Superior temporal gyrus (tissue), 1 donor: ENCODE measurements at regions not wholly inside any gene's neighbourhood (a gene's known extent, or its start where the extent isn't known, plus 50 kb on each side); places are given as distances from the start of the nearest gene placed in this dataset.
"Not testable (repeated sequence)": the region's sequence is repeated elsewhere in the genome, so short reads cannot be mapped to it uniquely, and the experiment has no call there.

Experiments used
- DNase-seq: peaks from one replicate; pipeline ENCODE4 v3.0.0-alpha.2; 2016; ENCODE audit errors: extremely low spot score

DNA sequence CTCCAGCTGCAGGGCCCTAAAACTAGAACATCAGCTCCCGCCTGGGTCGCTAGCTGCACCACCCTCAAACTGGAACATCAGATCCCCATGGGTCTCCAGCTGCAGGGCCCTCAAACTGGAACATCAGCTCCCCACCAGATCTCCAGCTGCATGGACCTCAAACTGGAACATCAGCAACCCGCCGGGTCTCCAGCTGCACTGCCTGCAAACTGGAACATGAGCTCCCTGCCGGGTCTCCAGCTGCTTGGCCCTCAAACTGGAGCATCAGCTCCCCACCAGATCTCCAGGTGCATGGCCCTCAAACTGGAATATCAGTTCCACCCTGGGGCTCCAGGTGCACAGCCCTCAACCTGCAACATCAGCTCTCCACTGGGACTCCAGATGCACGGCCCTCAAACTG is 82.7 kb downstream of the TFRC start:
- not testable (repeated sequence) for DNase-seq

DNA sequence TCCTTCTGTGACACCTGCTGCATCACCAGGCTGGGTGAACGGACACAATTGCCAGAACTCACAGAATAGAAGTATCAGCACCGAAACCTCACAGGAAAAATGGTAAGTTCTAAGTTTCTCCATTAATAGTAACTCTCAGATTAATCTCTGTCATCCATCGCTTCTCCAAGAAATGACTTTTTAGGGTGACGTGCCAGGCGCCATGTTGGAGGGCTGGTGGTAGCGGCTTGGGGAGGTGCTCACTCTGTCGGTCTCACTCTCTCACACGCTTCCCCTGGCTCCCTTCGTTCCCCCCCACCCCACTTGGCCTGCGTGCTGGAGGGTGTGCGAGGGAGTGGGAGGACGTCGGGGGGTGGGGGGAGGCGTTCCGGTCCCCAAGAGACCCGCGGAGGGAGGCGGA is 85.6 kb downstream of the TFRC start:
- not testable (repeated sequence) for DNase-seq

DNA sequence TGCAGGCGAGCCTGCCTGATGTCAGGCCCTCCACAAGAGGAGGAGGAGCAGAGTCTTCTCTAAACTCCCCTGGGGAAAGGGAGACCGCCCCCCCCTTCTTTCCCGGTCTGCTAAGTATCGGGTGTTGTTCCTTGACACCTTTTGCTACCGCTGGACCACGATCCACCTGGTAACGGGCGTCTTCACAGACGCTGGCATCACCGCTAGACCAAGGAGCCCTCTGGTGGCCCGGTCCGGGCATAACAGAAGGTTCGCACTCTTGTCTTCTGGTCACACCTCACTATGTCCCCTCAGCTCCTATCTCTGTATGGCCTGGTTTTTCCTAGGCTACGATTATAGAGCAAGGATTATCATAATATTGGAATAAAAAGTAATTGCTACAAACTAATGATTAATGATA is 86.0 kb upstream of the TNK2 start:
- DNase-seq = peak; percentile 29

DNA sequence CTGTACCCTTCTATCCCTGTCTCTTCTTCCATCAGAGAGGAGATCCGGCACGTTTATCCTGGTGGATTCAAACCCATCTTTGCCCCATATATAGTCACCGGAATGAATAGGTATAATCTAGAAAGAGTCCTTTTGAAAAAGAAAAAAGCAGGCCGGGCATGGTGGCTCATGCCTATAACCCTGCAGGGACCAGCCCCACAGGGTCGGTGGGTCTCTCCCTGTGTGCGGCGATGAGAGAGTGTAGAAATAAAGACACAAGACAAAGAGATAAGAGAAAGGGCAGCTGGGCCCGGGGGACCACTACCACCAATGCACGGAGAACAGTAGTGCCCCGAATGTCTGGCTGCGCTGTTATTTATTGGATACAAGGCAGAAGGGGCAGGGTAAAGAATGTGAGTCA is 85.3 kb upstream of the TNK2 start:
- not testable (repeated sequence) for DNase-seq

DNA sequence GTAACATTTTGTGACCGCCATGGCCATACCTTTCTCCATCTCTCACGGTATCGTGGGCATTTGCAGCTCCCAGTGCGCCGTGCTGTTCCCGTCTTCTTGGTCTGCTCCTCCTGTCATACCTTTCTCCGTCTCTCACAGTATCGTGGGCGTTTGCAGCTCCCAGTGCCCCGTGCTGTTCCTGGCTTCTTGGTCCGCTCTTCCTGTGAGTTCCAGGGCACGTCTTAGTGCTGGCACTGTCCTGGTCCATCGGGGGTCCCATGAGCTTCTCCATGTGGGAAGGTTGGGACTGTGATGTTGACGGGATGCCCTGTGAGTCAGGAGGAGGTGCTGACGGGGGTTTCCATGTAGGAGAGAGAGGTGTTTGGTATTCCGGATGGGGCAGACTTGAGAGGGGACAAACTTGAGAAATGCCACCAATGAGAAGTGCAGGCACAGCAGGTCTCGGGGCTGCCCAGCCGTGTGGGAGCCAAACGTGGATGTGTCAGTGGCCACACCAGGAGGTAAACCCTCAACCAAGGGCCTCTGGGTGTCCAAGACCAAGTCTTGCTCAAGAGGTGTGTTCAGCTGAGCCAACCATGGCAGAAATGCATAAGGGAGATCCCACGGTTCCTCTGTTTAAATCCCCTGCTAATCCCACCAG is 84.7 kb upstream of the TNK2 start:
- DNase-seq = not testable (repeated sequence)

DNA sequence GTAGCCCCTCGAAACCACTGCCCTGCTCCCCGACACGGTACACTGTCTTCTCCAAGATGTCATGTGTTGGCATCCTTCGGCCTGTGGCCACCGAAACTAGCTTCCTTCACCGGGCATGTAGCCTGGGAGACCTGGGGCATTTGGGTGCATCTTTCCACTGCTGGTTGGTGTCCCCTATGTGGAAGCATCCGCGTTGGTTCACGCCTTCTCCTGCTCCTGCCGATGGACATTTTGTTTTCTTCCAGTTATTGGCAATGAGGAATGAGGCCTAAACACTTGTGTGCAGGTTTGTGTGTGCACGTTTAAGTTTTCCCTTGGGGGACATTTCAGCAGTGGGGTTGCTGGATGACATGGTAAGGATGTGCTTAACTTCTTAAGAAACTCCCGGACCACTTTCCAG is 83.6 kb upstream of the TNK2 start:
- not testable (repeated sequence) for DNase-seq

DNA sequence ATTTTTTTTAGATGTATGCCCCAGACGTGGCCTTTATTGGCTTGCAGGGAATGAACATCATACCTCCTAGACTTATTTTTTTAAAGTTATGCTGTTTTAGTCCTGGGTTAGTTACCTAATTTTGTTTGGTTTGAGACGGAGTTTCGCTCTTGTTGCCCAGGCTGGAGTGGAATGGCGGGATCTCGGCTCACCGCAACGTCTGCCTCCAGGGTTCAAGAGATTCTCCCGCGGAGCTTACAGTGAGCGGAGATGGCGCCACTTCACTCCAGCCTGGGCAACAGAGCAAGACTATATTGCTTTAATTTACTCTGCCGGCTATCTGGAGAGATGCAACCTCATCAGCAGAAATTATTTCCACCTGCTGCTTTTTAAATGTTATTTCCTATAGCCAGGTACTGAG is 82.9 kb upstream of the TNK2 start:
- not testable (repeated sequence) for DNase-seq

DNA sequence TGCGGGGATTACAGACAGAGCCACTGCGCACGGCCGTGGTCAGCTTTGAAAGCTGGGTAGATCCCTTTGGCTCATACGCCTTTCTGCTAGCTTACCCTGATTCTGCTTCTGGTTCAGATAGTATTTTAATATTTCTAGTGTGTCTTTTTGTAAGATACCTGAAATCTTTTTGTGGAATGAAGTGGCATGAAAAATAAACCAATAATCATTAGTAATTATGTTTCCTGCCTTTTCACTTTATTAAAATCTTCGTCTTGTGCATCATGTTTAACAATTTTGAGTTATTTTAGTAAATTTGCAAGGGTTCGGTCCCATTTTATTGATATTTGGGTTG is 82.5 kb upstream of the TNK2 start:
- DNase-seq = not testable (repeated sequence)

DNA sequence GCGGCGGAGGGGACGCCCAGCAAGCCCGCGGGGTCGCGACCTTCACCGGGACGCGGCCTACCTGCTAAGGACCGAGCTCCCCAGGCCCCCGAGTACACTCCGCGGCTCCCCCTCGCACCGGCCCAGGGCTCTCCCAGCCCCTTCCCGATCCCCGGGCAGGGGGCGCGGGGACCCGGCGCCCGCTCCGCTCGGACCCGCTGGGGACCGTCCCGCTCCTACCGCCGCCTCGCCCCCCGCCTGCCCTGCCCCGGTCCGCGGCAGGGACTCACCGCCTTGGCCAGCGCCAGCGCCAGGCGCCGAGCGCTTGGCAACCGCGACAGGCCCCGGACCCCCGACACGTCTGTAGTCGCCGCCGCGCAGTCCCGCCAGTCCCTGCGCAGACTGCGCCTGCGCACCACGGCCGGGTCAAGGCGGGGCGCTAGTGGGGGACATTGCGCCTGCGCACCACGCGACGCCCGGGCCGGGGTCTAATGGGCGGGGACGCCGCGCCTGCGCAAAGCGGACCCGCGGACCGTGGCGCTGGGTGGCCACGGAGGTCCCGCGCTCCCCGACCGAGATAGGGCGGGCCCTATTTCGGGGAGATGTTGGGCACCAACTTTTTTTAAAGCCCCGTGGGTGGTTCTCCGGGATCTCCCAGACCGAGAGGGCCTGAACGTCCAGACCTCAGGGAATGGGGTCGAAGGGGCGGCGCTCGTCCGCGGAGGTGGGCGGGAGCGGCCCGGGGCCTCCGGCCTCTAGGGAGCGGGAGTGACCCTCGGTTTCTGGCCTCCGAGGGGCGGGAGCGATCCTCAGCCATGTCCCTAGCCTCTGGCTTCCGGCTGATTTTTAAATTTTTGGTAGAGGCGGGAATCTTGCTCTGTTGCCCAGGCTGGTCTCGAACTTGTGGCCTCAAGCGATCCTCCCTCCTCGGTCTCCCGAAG is 81.8 kb upstream of the TNK2 start:
- peak; percentile 83 for DNase-seq

DNA sequence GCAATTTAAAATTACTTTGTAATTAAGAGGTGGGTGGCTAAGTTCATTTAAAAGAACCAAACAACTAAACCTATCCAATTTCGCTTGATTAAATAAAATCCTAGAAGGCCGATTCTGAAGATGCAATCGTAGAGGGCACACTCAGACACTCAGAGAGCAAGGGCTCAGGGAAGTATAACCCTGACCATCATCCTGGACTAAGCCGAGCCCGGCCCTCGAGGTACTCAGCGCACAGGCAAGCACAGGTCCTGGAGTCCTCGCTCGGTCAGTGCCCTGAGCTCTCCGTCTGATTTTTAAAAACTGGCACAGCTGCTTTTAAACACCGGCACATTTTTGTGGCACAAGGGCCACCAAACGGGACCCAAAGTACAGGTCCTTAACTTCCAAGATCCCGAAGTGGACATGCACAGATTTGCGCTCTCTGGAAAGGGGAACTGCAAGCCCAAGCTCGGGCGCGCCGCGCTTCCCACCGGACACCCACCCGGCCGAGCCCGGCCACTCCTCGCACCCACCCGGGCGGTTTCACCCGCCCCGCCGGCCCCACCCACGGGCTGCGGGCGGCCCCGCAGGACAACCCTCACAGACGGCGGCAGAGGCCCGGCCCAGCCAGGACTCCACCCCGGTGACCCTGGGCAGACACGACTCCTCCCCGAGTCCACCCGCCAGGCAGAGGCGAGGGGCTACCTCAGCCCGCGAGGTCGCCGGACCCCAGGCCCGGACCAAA is 81.0 kb upstream of the TNK2 start:
- DNase-seq = not testable (repeated sequence)

DNA sequence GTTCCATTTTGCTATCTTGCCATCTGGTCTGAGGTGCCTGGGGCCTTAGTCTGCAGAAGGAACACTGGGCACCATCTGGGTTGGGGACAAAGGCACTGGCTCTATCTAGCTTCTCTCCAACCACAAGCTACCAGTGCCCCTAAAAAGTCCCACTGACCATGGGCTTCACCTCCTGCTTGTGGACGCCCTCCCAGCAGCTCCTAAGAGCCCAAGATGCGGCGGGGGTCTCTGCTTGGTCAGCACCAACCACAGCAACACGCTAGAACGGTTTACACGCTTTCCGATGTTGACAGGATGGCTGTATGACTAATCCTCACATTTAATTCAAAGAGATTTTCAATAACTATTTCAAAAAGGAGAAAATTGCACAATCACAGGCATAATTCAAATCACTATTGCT is 80.4 kb upstream of the TNK2 start:
- DNase-seq = not testable (repeated sequence)

DNA sequence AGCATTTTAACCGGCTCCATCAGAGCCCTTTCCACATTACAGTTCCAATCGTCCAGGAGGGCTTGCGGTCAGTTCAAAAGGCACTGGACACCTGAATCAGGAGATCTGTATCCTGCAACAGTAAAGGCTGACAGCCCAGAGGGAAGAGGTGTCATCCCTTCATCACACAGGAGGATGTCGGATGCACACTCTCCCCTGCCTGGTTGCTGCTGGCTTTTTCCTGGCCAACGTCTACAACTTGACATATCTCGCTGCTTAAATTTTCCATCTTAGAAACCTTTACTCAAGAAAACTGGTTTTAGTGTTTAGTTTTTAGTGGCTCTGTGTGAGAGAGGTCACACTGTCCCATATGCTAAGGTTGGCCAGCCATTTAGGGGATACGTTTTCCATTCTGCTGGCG is 78.7 kb upstream of the TNK2 start:
- DNase-seq = not testable (repeated sequence)

DNA sequence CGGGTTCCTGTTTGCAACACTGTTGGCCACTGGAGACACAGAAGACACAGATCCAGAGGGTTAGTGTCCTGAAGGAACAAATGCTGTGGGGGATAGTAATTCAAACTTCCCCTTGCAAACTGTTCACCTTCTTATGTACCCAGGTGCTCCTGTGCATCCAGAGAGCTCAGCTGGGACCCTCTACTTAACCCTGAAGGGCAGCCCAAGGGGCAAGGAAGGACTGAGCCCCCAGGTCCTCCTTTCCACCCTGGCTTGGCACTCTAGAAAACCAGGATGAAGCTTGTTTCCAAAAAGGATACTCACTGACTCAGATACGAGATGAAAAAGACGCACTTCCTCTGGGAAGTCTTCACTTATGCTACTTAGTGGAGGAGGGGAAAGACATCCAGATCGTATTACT is 78.2 kb upstream of the TNK2 start:
- not testable (repeated sequence) for DNase-seq

DNA sequence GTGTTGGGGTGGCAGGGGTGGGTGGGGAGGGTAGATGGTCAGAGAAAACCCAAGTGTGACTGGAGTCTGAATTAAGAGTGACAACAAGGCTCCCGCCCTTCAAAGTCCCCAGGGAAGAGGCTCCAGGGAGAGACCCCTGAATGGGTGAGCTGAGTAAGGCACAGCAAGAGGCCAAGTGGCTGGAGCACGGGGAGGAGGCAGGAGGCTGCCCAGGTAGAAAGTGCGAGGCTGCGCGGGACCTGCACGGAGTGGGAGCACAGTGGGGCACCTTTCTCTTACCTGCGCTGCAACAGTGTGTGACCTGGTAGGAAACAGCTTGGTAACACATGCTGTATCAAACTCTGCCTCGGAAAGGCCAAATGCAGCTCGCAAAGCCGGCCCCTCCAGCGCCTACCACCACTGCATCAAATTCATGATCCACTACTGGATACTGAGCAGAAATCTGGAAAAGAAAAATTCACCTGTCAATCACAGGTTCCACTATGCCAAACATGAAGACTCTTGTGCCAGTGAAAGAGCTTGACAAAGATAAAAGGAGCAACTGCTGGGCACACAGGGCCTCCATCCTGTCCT is 77.1 kb upstream of the TNK2 start:
- DNase-seq = not testable (repeated sequence)

DNA sequence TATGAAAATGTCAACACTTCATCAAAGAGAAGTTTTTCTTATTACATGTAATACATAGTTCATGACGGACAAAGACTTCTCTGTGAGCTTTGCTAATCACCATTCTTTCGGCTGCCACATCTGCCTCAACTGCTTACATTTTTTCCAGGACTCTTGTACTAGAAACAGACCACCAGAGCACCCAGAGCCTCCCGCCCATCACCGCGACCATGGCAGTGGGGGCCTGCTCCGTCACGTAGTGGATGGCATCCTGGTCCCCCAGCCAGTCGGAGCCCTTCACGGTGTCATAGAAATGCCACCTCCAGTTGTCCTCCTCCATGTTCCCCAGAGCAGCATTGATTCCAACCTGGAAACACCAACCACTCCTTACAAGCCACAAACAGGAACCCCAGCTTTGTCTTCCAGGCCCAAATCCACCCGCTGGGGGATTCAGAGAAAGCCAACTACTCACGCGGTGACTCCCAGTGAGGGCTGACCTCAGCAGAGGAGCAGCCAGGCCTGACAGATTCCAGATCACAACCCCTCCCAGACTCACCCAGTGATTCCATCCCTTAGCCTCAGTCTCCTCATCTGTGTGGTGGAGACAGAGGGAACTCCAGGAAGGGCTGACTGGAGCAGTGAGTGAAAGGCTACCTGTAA is 76.2 kb upstream of the TNK2 start:
- DNase-seq = not testable (repeated sequence)

DNA sequence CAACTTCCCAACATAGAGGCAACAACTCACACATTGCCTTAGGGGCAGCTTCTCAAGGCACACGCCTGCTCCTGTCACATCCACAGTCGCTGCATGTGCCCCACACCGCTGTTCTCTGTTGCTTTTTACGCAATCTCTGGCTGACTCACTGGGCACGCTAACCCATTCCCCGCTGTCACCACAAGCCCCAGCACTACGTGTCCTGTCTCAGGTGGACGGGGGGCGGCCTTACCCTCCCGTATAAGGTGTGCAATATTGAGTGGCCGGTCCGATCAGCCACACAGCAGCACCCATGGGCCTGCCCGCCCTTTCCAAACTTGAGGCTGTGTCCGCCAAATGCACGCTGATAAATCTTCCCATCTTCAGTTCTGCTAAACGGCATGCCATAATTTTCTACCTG is 75.5 kb upstream of the TNK2 start:
- not testable (repeated sequence) for DNase-seq

DNA sequence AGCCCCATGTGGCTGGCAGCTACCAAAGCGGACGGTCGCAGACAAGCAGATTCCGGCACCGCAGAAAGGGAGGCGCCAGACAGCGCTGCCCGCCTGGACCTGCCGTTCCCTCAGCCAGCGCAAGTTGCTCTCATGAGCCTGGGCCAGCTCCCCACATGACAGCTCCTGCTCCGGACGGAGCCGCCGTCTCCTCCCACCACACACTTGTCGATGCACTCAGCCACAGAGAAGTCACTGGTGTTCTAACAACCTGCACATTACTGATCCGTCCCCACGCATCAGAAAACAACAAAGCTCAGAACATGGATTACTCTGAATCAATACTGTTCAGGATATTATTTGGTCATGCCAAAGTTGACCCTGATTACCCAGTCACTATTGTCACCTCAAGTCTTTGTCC is 74.4 kb upstream of the TNK2 start:
- not testable (repeated sequence) for DNase-seq

DNA sequence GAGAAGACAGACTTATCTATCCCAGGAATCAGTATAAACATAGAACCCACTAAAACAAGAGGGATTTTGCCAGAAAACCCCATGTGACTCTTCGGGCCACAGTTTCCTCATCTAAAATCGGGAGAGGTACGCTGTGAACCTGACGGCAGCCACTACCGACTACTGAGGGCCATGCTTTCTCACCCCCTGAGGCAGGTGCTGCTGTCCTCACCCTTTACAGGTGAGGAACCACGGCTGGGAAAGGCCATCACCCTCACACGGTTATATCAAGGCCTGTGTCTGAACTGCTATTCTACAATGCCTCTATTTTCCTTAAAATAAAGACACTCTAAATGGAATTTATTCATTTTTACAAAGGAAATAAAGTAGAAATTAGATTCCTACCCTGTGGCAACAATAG is 73.4 kb upstream of the TNK2 start:
- not testable (repeated sequence) for DNase-seq

DNA sequence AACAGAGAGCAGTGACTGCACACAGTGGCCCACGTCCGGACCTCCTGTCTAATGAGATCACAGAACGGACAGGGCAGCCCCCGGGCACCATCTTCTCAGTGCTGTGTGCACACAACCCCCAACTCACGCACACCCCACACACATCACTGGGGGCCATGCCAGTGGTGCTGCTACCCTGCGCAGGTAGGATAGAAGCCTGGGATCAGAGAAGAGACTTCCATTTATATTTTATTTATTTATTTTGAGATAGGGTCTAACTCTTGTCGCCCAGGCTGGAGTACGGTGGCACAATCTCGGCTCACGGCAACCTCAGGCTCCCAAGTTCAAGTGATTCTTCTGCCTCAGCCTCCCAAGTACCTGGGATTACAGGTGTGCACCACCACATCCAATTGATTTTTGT is 71.5 kb upstream of the TNK2 start:
- DNase-seq = not testable (repeated sequence)

DNA sequence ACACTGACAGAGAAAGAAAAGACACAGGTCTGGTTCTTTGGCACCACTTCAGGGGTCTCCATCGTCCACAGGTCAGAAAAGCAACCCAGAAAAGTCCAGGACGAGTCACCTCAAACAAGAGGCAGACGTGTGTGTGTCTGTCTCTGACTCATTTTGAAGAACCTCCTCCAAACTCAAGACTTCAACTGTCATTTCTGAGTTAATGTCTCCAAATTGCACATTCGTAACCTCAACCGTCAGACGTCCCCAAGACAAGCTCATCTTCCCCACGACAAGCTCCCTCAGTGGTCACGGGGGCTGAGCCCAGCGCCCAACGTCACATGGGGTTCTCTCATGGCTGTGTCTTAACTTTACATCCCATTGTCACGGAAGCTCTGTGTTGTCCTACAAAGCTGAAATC is 70.2 kb upstream of the TNK2 start:
- DNase-seq = not testable (repeated sequence)

DNA sequence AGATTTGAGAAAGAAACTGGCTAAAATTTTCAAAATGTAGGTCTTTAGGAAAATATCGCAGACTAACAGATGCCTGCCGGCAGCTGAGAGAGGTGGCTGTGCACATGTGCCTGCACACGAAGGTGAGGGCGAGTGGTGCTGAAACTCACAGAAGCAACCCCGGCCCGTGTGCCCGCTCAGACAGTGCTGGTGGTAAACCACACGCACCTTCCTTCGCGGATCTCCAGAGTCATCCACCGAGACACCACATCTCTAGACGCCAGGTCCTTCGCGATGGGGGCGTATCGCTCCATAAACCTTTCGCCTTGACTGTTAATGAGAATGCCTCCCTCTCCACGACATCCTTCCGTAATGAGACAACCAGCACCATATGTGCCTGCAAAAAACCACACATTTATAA is 68.5 kb upstream of the TNK2 start:
- not testable (repeated sequence) for DNase-seq

DNA sequence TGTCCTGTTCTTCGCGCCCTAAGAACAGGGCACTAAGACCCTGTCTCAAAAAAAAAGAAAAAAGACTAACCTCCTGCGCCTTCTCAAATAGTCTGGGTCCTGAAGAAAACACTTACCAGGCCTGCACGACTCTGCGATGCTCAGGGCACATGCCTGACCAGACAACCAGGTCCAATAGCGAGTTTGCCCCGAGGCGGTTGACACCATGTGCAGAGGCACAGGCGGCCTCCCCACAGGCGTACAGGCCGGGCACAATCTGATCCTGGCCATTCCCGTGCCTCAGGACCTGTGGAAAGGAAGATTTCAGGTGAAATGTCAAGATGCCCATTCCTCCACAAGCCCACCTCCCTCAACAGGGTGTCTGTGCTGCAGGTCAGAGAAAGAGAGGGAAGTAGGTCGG is 65.9 kb upstream of the TNK2 start:
- DNase-seq = not testable (repeated sequence)
